Activated naive CD8-positive, alpha-beta T cell treated with anti-CD3 and anti-CD28 coated beads for 36 hours (primary cell): ENCODE measurements at regions not wholly inside any gene's neighbourhood (a gene's known extent, or its start where the extent isn't known, plus 50 kb on each side); places are given as distances from the start of the nearest gene placed in this dataset.
"Not testable (repeated sequence)": the region's sequence is repeated elsewhere in the genome, so short reads cannot be mapped to it uniquely, and the experiment has no call there.

ENCODE experiments used
- DNase-seq: peaks from one replicate; pipeline ENCODE4 v3.0.0; 2021
- H3K27ac Mint-ChIP-seq: one replicate; pipeline ENCODE4 v1.8.0; 2022; ENCODE audit warnings: mild to moderate bottlenecking, moderate library complexity, mixed read lengths
- H3K27me3 Mint-ChIP-seq: one replicate; pipeline ENCODE4 v1.8.0; 2022; ENCODE audit warnings: mild to moderate bottlenecking, mixed read lengths
- H3K36me3 Mint-ChIP-seq: one replicate; pipeline ENCODE4 v1.8.0; 2021; ENCODE audit warnings: mild to moderate bottlenecking, mixed read lengths
- H3K4me1 Mint-ChIP-seq: one replicate; pipeline ENCODE4 v1.8.0; 2021; ENCODE audit warnings: mixed read lengths
- H3K4me3 Mint-ChIP-seq: one replicate; pipeline ENCODE4 v1.8.0; 2022; ENCODE audit warnings: mild to moderate bottlenecking, moderate library complexity, mixed read lengths
- H3K9me3 Mint-ChIP-seq: one replicate; pipeline ENCODE4 v1.8.0; 2022; ENCODE audit warnings: mixed read lengths

GRCh38 chr5:74389531-74390305 is 250.8 kb downstream of the ENC1 start:
- Mint-ChIP-seq H3K4me1 (no peaks in the 10 kb centered on the region), H3K36me3 (no peaks in the 10 kb centered on the region), H3K9me3 (no peaks in the 10 kb centered on the region), H3K4me3 (no peak overlapping the region), H3K27ac (no peak overlapping the region), H3K27me3 (peaks cover 8% of the 10 kb centered on the region)
- DNase-seq, result no peak

GRCh38 chr5:74388411-74388810 is 252.1 kb downstream of the ENC1 start:
- H3K36me3 Mint-ChIP-seq, H3K4me3 Mint-ChIP-seq, DNase-seq, H3K4me1 Mint-ChIP-seq, H3K9me3 Mint-ChIP-seq, H3K27ac Mint-ChIP-seq, H3K27me3 Mint-ChIP-seq: not testable (repeated sequence)

GRCh38 chr5:74386571-74387334 is 253.8 kb downstream of the ENC1 start:
- Mint-ChIP-seq H3K9me3 (no peaks in the 10 kb centered on the region), H3K4me3 (no peak overlapping the region), H3K27me3 (peaks cover 13% of the 10 kb centered on the region), H3K4me1 (no peaks in the 10 kb centered on the region), H3K27ac (no peak overlapping the region), H3K36me3 (no peaks in the 10 kb centered on the region)
- DNase-seq, result no peak

GRCh38 chr5:74384851-74385250 is 255.7 kb downstream of the ENC1 start:
- no peak for DNase-seq
- no peak overlapping the region for H3K27ac Mint-ChIP-seq
- no peaks in the 10 kb centered on the region for H3K4me1 Mint-ChIP-seq

GRCh38 chr5:74382987-74383593 is 257.4 kb downstream of the ENC1 start:
- no peaks in the 10 kb centered on the region for H3K4me1 Mint-ChIP-seq

More at GRCh38 chr5:74384851-74385250, 255.7 kb downstream of the ENC1 start:
- Mint-ChIP-seq H3K36me3 (no peaks in the 10 kb centered on the region), H3K9me3 (no peaks in the 10 kb centered on the region), H3K4me3 (no peak overlapping the region), H3K27me3 (peaks cover 13% of the 10 kb centered on the region)

GRCh38 chr5:74382123-74382855 is 258.2 kb downstream of the ENC1 start:
- Mint-ChIP-seq H3K4me3 (no peak overlapping the region), H3K4me1 (no peaks in the 10 kb centered on the region), H3K27me3 (peaks cover 13% of the 10 kb centered on the region), H3K36me3 (no peaks in the 10 kb centered on the region), H3K9me3 (no peaks in the 10 kb centered on the region), H3K27ac (no peak overlapping the region)
- DNase-seq, result no peak

More at GRCh38 chr5:74382987-74383593, 257.4 kb downstream of the ENC1 start:
- Mint-ChIP-seq H3K4me3 (no peak overlapping the region), H3K27me3 (peaks cover 13% of the 10 kb centered on the region), H3K36me3 (no peaks in the 10 kb centered on the region), H3K9me3 (no peaks in the 10 kb centered on the region), H3K27ac (no peak overlapping the region)
- no peak for DNase-seq

GRCh38 chr5:74380193-74380592 is 260.3 kb downstream of the ENC1 start:
- Mint-ChIP-seq H3K4me3 (no peak overlapping the region), H3K27me3 (peaks cover 7% of the 10 kb centered on the region), H3K27ac (no peak overlapping the region), H3K9me3 (no peaks in the 10 kb centered on the region), H3K4me1 (no peaks in the 10 kb centered on the region), H3K36me3 (no peaks in the 10 kb centered on the region)
- no peak for DNase-seq

GRCh38 chr5:74378464-74378863 is 262.1 kb downstream of the ENC1 start:
- H3K4me3 Mint-ChIP-seq, result no peak overlapping the region
- H3K4me1 Mint-ChIP-seq, result no peaks in the 10 kb centered on the region
- H3K27ac Mint-ChIP-seq, result no peak overlapping the region
- no peak for DNase-seq
- no peaks in the 10 kb centered on the region for H3K9me3 Mint-ChIP-seq
- no peaks in the 10 kb centered on the region for H3K36me3 Mint-ChIP-seq
- peaks cover 5% of the 10 kb centered on the region for H3K27me3 Mint-ChIP-seq

GRCh38 chr5:74376187-74376586 is 264.3 kb downstream of the ENC1 start:
- no peaks in the 10 kb centered on the region for H3K4me1 Mint-ChIP-seq
- DNase-seq, result no peak
- no peaks in the 10 kb centered on the region for H3K36me3 Mint-ChIP-seq
- H3K9me3 Mint-ChIP-seq, result no peaks in the 10 kb centered on the region
- H3K27ac Mint-ChIP-seq, result no peak overlapping the region
- no peaks in the 10 kb centered on the region for H3K27me3 Mint-ChIP-seq
- H3K4me3 Mint-ChIP-seq, result no peak overlapping the region

- Mint-ChIP-seq H3K4me1 (no peaks in the 10 kb centered on the region), H3K36me3 (no peaks in the 10 kb centered on the region), H3K27ac (no peak overlapping the region), H3K4me3 (no peak overlapping the region), H3K9me3 (no peaks in the 10 kb centered on the region), H3K27me3 (no peaks in the 10 kb centered on the region)
- DNase-seq, result no peak
These were observed 265.3 kb downstream of the ENC1 start for GRCh38 chr5:74375271-74375670.

- H3K9me3 Mint-ChIP-seq, result no peaks in the 10 kb centered on the region
- H3K27me3 Mint-ChIP-seq, result no peaks in the 10 kb centered on the region
- no peak for DNase-seq
- H3K36me3 Mint-ChIP-seq, result no peaks in the 10 kb centered on the region
- no peaks in the 10 kb centered on the region for H3K4me1 Mint-ChIP-seq
- no peak overlapping the region for H3K27ac Mint-ChIP-seq
- no peak overlapping the region for H3K4me3 Mint-ChIP-seq
These were observed 265.9 kb downstream of the ENC1 start for GRCh38 chr5:74374656-74375055.

- Mint-ChIP-seq H3K27ac (no peak overlapping the region), H3K4me3 (no peak overlapping the region), H3K9me3 (no peaks in the 10 kb centered on the region), H3K27me3 (no peaks in the 10 kb centered on the region), H3K36me3 (no peaks in the 10 kb centered on the region), H3K4me1 (no peaks in the 10 kb centered on the region)
- no peak for DNase-seq
These were observed 267.5 kb downstream of the ENC1 start for GRCh38 chr5:74373076-74373475.

GRCh38 chr5:74372502-74373064 is 267.9 kb downstream of the ENC1 start:
- Mint-ChIP-seq H3K4me1 (no peaks in the 10 kb centered on the region), H3K4me3 (no peak overlapping the region), H3K27ac (no peak overlapping the region), H3K9me3 (no peaks in the 10 kb centered on the region), H3K36me3 (no peaks in the 10 kb centered on the region), H3K27me3 (no peaks in the 10 kb centered on the region)
- DNase-seq, result no peak

GRCh38 chr5:74372051-74372450 is 268.5 kb downstream of the ENC1 start:
- no peaks in the 10 kb centered on the region for H3K27me3 Mint-ChIP-seq
- no peak for DNase-seq
- no peaks in the 10 kb centered on the region for H3K4me1 Mint-ChIP-seq
- no peaks in the 10 kb centered on the region for H3K9me3 Mint-ChIP-seq
- H3K36me3 Mint-ChIP-seq, result no peaks in the 10 kb centered on the region
- H3K27ac Mint-ChIP-seq, result no peak overlapping the region
- no peak overlapping the region for H3K4me3 Mint-ChIP-seq

GRCh38 chr5:74371621-74372020 is 268.9 kb downstream of the ENC1 start:
- Mint-ChIP-seq H3K9me3 (no peaks in the 10 kb centered on the region), H3K4me3 (no peak overlapping the region), H3K4me1 (no peaks in the 10 kb centered on the region), H3K27me3 (no peaks in the 10 kb centered on the region), H3K27ac (no peak overlapping the region), H3K36me3 (no peaks in the 10 kb centered on the region)
- no peak for DNase-seq
